ENCODE measurements at regions not wholly inside any gene's neighbourhood (a gene's known extent, or its start where the extent isn't known, plus 50 kb on each side); places are given as distances from the start of the nearest gene placed in this dataset.

- TF ChIP-seq, protein P1, sequence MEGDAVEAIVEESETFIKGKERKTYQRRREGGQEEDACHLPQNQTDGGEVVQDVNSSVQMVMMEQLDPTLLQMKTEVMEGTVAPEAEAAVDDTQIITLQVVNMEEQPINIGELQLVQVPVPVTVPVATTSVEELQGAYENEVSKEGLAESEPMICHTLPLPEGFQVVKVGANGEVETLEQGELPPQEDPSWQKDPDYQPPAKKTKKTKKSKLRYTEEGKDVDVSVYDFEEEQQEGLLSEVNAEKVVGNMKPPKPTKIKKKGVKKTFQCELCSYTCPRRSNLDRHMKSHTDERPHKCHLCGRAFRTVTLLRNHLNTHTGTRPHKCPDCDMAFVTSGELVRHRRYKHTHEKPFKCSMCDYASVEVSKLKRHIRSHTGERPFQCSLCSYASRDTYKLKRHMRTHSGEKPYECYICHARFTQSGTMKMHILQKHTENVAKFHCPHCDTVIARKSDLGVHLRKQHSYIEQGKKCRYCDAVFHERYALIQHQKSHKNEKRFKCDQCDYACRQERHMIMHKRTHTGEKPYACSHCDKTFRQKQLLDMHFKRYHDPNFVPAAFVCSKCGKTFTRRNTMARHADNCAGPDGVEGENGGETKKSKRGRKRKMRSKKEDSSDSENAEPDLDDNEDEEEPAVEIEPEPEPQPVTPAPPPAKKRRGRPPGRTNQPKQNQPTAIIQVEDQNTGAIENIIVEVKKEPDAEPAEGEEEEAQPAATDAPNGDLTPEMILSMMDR (IDR thresholded peaks at IDR 0.05; ENCODE audit: extremely low read depth, insufficient read depth, missing control alignments) = no peak
- no peak for DNase-seq (ENCODE audit: low spot score)
Measured at GRCh38 chr15:23750179-23750578, 63.1 kb upstream of the NDN start.

DNA sequence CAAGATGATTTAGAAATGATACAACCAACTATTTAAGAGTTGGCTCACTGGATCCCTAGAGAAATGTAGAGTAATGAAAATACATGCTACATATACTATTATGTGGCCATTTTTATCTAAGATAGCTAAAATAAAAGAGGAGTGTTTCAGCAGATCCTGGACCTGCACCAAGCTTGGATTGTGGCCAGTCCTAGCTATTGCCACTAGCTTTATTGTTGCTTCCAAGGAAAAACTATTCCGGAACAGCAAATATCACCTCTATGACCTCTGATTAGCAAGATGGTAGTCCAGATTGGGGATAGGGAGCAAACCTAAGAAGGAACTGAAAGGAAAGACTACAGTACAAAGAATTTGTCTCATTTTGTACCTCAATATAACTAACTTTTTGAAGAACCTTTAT, 63.7 kb upstream of the NDN start:
- no peak for DNase-seq (ENCODE audit: low spot score)
- TF ChIP-seq, protein P1 (IDR thresholded peaks at IDR 0.05; ENCODE audit: extremely low read depth, insufficient read depth, missing control alignments) = no peak
- in situ Hi-C loops (cut with MboI; ENCODE audit: low pct_unique_long_range_greater_than_20kb, low sequenced_read_pairs, unreplicated experiment) = no loop called here

More at GRCh38 chr15:23750179-23750578, 63.1 kb upstream of the NDN start:
- in situ Hi-C loops (cut with MboI; ENCODE audit: low pct_unique_long_range_greater_than_20kb, low sequenced_read_pairs, unreplicated experiment) = no loop called here

GRCh38 chr15:23753248-23753647, 66.1 kb upstream of the NDN start:
- TF ChIP-seq, protein P1 (IDR thresholded peaks at IDR 0.05; ENCODE audit: extremely low read depth, insufficient read depth, missing control alignments) = no peak
- DNase-seq (ENCODE audit: low spot score) = no peak
- in situ Hi-C loops (cut with MboI; ENCODE audit: low pct_unique_long_range_greater_than_20kb, low sequenced_read_pairs, unreplicated experiment) = no loop called here

GRCh38 chr15:23758891-23759290, 71.8 kb upstream of the NDN start:
- in situ Hi-C loops (cut with MboI; ENCODE audit: low pct_unique_long_range_greater_than_20kb, low sequenced_read_pairs, unreplicated experiment) = no loop called here
- no peak for DNase-seq (ENCODE audit: low spot score)
- TF ChIP-seq, protein P1 (IDR thresholded peaks at IDR 0.05; ENCODE audit: extremely low read depth, insufficient read depth, missing control alignments) = no peak

GRCh38 chr15:23760024-23760423, 72.9 kb upstream of the NDN start:
- no peak for DNase-seq (ENCODE audit: low spot score)
- TF ChIP-seq, protein P1 (IDR thresholded peaks at IDR 0.05; ENCODE audit: extremely low read depth, insufficient read depth, missing control alignments) = no peak
- in situ Hi-C loops (cut with MboI; ENCODE audit: low pct_unique_long_range_greater_than_20kb, low sequenced_read_pairs, unreplicated experiment) = no loop called here

DNA sequence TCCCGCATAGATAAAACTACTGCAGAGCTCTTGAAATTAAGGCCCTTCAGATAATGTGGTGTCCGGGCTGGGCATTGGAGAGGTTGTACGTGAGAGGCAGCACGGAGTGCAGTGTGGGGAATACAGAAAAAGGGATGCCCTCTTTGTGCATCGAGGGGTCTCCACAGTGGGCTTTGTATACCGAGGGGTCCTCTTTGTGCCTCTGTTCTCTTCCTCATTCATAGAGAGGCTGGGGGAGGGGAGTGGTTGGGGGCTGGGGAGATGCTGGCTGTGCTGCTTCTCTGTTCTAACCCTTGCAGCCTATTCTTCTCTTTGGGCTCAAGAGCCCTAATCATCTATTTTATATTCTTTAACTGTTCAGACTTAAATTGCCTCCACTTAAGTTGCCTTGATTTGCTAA, 74.3 kb upstream of the NDN start:
- in situ Hi-C loops (cut with MboI; ENCODE audit: low pct_unique_long_range_greater_than_20kb, low sequenced_read_pairs, unreplicated experiment) = no loop called here
- TF ChIP-seq, protein P1 (IDR thresholded peaks at IDR 0.05; ENCODE audit: extremely low read depth, insufficient read depth, missing control alignments) = no peak
- DNase-seq (ENCODE audit: low spot score) = no peak

- TF ChIP-seq, protein P1 (IDR thresholded peaks at IDR 0.05; ENCODE audit: extremely low read depth, insufficient read depth, missing control alignments) = no peak
- in situ Hi-C loops (cut with MboI; ENCODE audit: low pct_unique_long_range_greater_than_20kb, low sequenced_read_pairs, unreplicated experiment) = no loop called here
- no peak for DNase-seq (ENCODE audit: low spot score)
Measured at GRCh38 chr15:23762026-23762425, 74.9 kb upstream of the NDN start.
